GM12878 (cell line): ENCODE measurements at regions not wholly inside any gene's neighbourhood (a gene's known extent, or its start where the extent isn't known, plus 50 kb on each side); places are given as distances from the start of the nearest gene placed in this dataset.

Experiments used
- ATAC-seq: fragments of 200-7000 bp; cut with Tn5 transposase; 3 replicates; pipeline ENCODE4 v1.9.1; 2020; ENCODE audit warnings: mild to moderate bottlenecking, moderate library complexity
- BruUV-seq: library from RNA; stranded (reverse); fragments of 400-500 nt; replicated peaks from 2 replicates; lab custom pipeline; 2021; lab: Mats Ljungman, UMichigan
- CTCF ChIA-PET: fragments of 300-600 bp; sonication (Branson Sonifier 250); formaldehyde crosslinking; extraction: SDS; loops from one replicate; lab custom pipeline; 2021; ENCODE audit warnings: inconsistent platforms; lab: Yijun Ruan, JAX
- POLR2A ChIA-PET: fragments of 350-600 bp; formaldehyde crosslinking; extraction: SDS; loops from one replicate; lab custom pipeline; 2021; ENCODE audit warnings: inconsistent platforms; lab: Charles Lee
- RAD21 ChIA-PET: fragments of 300-600 bp; sonication (Branson Sonifier 250); formaldehyde crosslinking; loops from one replicate; lab custom pipeline; 2023; ENCODE audit warnings: antibody characterized with exemption; ENCODE audit not compliant: unreplicated experiment; lab: Charles Lee
- SMC1A ChIA-PET: fragments of 300-600 bp; sonication (Branson Sonifier 250); formaldehyde crosslinking; loops from one replicate; lab custom pipeline; 2023; ENCODE audit not compliant: unreplicated experiment, uncharacterized antibody; lab: Charles Lee
- DNase-seq: peaks from one replicate; pipeline ENCODE4 v3.0.0-alpha.2; 2011; ENCODE audit warnings: low read depth, low spot score
- FAIRE-seq: peaks from 3 replicates; lab custom pipeline; 2011; peaks lifted over from hg19 to GRCh38; lab: Jason Lieb, UNC
- H2AFZ ChIP-seq: 2 replicates; pipeline ENCODE4 v1.6.0; 2011; ENCODE audit warnings: low read depth, low read length, control low read depth; ENCODE audit not compliant: control insufficient read depth
- H3K27ac ChIP-seq: 2 replicates; pipeline ENCODE4 v1.5.1; 2011; ENCODE audit warnings: control low read depth; ENCODE audit not compliant: control insufficient read depth, insufficient read depth
- H3K27me3 ChIP-seq, 2 experiments: replicated peaks in 1 of 2; 2 replicates each; pipeline versions ENCODE4 v1.6.0 to v1.6.1; 2011; ENCODE audit warnings: low read length in 1 of 2; ENCODE audit not compliant: control insufficient read depth in 2 of 2, insufficient read depth in 2 of 2
- H3K36me3 ChIP-seq, 2 experiments: 2 replicates each; pipeline ENCODE4 v1.5.1; 2011; ENCODE audit warnings: low read length in 1 of 2; ENCODE audit not compliant: control insufficient read depth in 2 of 2, insufficient read depth in 2 of 2
- H3K4me1 ChIP-seq: 2 replicates; pipeline ENCODE4 v1.6.1; 2011; ENCODE audit warnings: mild to moderate bottlenecking, low read length, moderate library complexity, mixed read lengths; ENCODE audit not compliant: control insufficient read depth, insufficient read depth
- H3K4me2 ChIP-seq: 2 replicates; pipeline ENCODE4 v1.6.0; 2011; ENCODE audit warnings: control low read depth; ENCODE audit not compliant: control insufficient read depth, insufficient read depth
- H3K4me3 ChIP-seq: fragments of 200-600 bp; sonication (generic); 2 replicates; pipeline ENCODE4 v1.5.1; 2016
- H3K79me2 ChIP-seq: 2 replicates; pipeline ENCODE4 v1.6.0; 2011; ENCODE audit warnings: low read length; ENCODE audit not compliant: control insufficient read depth, insufficient read depth
- H3K9ac ChIP-seq: 2 replicates; pipeline ENCODE4 v1.8.0; 2011; ENCODE audit warnings: low read length, control low read depth, mixed read lengths; ENCODE audit not compliant: control insufficient read depth, insufficient read depth
- H3K9me3 ChIP-seq: replicated peaks from 3 replicates; pipeline ENCODE4 v1.5.1; 2011; ENCODE audit warnings: mild to moderate bottlenecking, low read length; ENCODE audit not compliant: control insufficient read depth, insufficient read depth
- H4K20me1 ChIP-seq: 2 replicates; pipeline ENCODE4 v1.6.0; 2011; ENCODE audit not compliant: control insufficient read depth, insufficient read depth
- ATF3 ChIP-seq: IDR thresholded peaks from 2 replicates; pipeline ENCODE4 v1.6.1; 2011; ENCODE audit warnings: low read depth, mild to moderate bottlenecking, low read length, moderate library complexity, borderline replicate concordance; ENCODE audit errors: extremely low read depth
- CREM ChIP-seq: IDR thresholded peaks from 2 replicates; pipeline ENCODE4 v1.6.1; 2014; ENCODE audit warnings: antibody characterized with exemption, low read depth
- EZH2 ChIP-seq: IDR thresholded peaks from 2 replicates; pipeline ENCODE4 v1.6.1; 2012; ENCODE audit warnings: low read depth, mild to moderate bottlenecking, control low read depth, inconsistent platforms, low read length, borderline replicate concordance; ENCODE audit not compliant: control insufficient read depth
- PAX5 ChIP-seq: IDR thresholded peaks from 2 replicates; pipeline ENCODE4 v1.6.1; 2011; ENCODE audit warnings: low read depth, low read length, borderline replicate concordance
- POLR2A ChIP-seq: IDR thresholded peaks from 2 replicates; pipeline ENCODE4 v1.6.1; 2011; ENCODE audit warnings: low read depth, mild to moderate bottlenecking, low read length
- RUNX3 ChIP-seq: IDR thresholded peaks from 2 replicates; pipeline ENCODE4 v1.6.1; 2012; ENCODE audit warnings: low read length, inconsistent platforms
- STAT1 ChIP-seq: fragments of 450-650 bp; conservative IDR thresholded peaks from 2 replicates; pipeline ENCODE4 v1.6.1; 2014; ENCODE audit warnings: antibody characterized with exemption, mild to moderate bottlenecking
- SUPT20H ChIP-seq: IDR thresholded peaks from 2 replicates; pipeline ENCODE4 v1.6.1; 2011; ENCODE audit warnings: low read depth, mild to moderate bottlenecking, low read length, moderate library complexity, borderline replicate concordance; ENCODE audit not compliant: control insufficient read depth
- ZBTB11 ChIP-seq: fragments of 450-650 bp; formaldehyde crosslinking; IDR thresholded peaks from 2 replicates; pipeline ENCODE4 v1.5.0; 2022; ENCODE audit warnings: mild to moderate bottlenecking, missing genetic modification characterization
- WGBS: methylation state at CpG from one replicate; pipeline ENCODE4 v1.1.6; 2016; ENCODE audit warnings: low lambda C conversion rate; ENCODE audit not compliant: insufficient replicate concordance, insufficient coverage; ENCODE audit errors: missing lambda C conversion rate; 5-methylcytosine and 5-hydroxymethylcytosine counted together
- in situ Hi-C: fragments of 300-500 bp; cut with MboI; formaldehyde crosslinking; loops from 9 replicates; pipeline ENCODE4 v1.14.3; 2018; ENCODE audit warnings: mixed read lengths
- intact Hi-C: fragments of 100-400 bp; cut with micrococcal nuclease; formaldehyde crosslinking; loops from one replicate; pipeline ENCODE4 v1.14.2; 2022; ENCODE audit not compliant: unreplicated experiment

- ATAC-seq (no peak), FAIRE-seq (no peak), DNase-seq (no peak)
- Histone ChIP-seq H3K9ac (no peak overlapping the region), H3K79me2 (no peaks in the 10 kb centered on the region), H3K4me2 (no peak overlapping the region), H4K20me1 (no peaks in the 10 kb centered on the region), H3K4me1 (peaks cover 10% of the 10 kb centered on the region), H3K27me3 (no peaks in the 10 kb centered on the region), H3K4me3 (no peak overlapping the region), H2AFZ (no peak overlapping the region), H3K9me3 (peaks cover 8% of the 10 kb centered on the region; the same call in 2 of the 3 replicates), H3K36me3 (no peaks in the 10 kb centered on the region), H3K27ac (no peak overlapping the region)
- ChIA-PET SMC1A (no interaction called here), POLR2A (no interaction called here), CTCF (no interaction called here), RAD21 (no interaction called here)
- in situ Hi-C loops (no loop called here), intact Hi-C loops (no loop called here)
- no TSS peak for BruUV-seq
- no peak for TF ChIP-seq POLR2A
- no peak for TF ChIP-seq EZH2
- no peak for TF ChIP-seq CREM
- 0 out of 2 replicates have a peak, but pooled peaks have one; percentile 4 for TF ChIP-seq RUNX3
- TF ChIP-seq ZBTB11 (CRISPR knock-in tag), result no peak
- no peak for TF ChIP-seq STAT1
- TF ChIP-seq PAX5, result 0 out of 2 replicates have a peak, but pooled peaks have one; percentile 32
- TF ChIP-seq SUPT20H, result no peak
- TF ChIP-seq ATF3, result no peak
- 28% methylated on average over 13 of the region's 13 CpGs for WGBS
These were observed 150.4 kb upstream of the IER5L start for GRCh38 chr9:129328355-129329042.
